NCI-H1417 treated with DMSO at 0.1 percent for 48 hours (cell line): ENCODE measurements at regions not wholly inside any gene's neighbourhood (a gene's known extent, or its start where the extent isn't known, plus 50 kb on each side); places are given as distances from the start of the nearest gene placed in this dataset.

Experiments used
- DNase-seq: peaks from one replicate; lab custom pipeline; 2025; lab: John Stamatoyannopoulos, UW

DNA sequence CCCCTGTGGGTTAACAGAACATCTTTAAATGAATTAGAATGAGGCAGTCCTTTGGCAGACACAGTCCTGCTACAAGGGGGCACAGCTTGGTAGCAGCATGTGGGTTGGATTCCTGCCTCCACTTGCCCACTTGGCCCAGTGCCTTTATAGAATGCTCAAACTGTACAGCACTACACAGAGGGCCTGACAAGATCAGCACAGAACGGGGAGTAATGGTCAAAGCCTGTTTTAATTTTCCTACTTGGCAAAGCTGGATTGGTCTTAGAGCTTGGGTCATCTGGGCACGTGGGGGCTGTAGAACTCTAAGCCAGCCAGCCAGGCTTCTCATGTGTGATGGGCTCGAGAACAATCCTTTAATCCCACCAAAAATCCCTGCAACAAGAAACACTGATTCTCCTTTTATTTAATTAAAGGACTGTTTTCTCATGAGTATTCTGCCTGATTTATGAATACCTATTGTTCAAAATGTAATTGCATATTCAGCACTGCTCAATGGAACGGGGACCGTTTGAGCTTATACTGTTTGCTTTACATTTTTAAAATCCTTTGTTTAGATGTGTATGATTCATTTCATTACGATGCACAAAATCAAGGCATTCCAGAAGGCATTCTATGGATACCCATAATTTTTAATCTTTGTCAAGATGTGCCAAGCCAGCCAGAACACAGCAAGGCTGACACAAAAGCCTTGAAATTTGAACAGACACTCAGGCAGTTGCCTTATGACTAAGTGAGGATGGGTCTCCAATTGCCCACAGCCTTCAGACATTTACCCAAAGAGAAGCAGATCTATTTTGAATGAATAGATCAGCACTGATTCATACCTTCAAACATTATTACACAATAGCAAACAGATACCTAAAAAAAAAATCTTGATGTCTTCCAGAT, 249.3 kb upstream of the TGFBR2 start:
- no peak for DNase-seq

DNA sequence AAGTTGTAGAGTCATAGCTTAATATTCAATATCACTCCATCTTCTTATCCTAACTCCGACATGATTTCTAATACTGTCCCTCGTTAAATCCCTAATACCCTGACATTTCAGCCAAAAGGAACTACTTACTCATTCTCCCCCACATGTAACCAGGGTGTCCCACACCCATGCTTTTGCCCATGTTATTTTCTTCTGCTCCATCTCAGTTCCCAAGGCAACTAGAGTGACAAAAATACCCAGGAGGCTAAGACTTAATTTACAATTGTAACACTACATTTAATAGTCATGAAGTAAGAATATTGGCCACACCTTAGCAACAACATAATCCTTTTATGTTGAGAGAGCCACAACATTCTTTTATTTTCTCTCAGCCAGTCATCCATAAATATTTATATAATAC, 248.5 kb upstream of the TGFBR2 start:
- DNase-seq, result no peak

DNA sequence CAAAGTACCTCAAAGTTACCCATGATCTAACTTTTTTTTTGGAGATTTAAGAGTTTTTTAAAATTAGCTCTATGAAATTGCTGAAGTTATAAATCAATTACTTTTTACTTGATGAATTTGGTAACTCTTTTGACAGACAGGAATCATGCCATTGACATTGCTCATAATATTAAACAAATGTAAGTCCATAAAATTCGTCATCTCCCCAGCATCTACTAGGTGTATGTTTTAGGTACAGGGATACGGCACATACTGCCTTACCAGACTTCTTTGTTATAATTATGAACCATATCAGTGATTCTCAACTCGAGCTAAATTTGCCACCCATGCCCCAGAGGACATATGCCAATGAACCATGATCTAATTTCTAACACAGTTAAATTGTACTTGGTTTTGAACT, 247.5 kb upstream of the TGFBR2 start:
- DNase-seq, result no peak

DNA sequence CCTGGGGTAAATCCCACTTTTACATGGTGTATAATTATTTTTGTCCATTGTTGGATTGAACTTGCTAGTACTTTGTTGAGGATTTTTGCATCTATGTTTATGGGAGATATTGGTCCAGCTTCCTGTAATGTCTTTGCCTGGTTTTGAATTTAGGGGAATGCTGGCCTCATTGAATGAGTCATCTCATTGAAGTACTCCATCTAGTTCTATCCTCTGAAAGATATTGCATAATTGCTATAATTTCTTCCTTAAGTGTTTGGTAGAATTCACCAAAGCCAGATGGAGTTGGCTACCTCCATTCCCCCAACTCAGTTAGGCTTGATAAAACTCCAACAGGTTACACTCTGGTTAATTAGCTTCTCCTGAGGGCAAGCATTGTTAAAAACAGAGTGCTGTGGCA, 237.4 kb upstream of the TGFBR2 start:
- no peak for DNase-seq

DNA sequence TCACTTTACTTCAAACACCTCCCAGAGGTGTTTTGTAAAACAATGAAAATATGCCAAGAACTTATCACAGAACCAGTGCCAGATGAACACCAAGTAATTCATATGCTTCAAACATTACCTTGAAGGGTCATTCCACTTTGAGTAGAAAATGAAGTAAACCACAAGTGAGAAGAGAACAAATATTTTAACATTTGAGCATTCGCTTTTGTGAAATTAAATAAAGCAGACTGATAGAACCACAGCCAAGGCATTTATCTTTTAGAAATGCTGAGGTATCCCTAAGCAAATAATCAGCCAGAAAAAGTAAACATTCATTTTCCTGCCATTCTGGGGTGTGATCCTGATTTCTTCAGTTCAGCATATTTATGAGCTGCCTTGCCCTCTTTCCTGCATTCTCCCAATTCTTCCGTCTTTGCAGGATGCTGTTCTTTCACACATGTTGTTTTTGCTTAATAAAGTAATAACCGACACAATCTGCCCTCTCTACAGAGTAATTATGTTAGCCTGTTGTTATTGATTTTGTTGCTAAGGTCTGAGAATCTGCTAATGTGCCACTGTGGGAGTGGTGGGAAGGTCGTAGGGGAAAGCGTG, 235.6 kb upstream of the TGFBR2 start:
- DNase-seq, result no peak

DNA sequence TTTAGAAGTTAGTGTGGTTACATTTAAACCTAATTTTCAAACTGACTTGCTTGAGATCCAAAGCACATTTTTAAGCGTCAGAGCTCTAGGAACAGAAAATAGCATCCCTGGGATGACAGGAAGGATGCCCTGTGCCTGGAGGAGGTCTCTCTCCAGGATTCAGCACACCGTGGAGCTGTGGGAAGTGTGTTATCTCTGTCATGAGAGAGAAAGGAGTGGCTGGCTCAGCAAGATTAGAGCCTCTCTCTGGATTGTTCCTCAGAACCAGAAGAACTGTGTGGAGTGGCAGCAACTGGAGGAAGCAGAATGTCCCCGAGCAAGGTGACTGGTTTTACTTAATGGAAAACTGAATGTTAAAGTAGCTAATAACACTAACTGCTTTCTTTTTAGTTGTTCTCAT, 233.6 kb upstream of the TGFBR2 start:
- no peak for DNase-seq

DNA sequence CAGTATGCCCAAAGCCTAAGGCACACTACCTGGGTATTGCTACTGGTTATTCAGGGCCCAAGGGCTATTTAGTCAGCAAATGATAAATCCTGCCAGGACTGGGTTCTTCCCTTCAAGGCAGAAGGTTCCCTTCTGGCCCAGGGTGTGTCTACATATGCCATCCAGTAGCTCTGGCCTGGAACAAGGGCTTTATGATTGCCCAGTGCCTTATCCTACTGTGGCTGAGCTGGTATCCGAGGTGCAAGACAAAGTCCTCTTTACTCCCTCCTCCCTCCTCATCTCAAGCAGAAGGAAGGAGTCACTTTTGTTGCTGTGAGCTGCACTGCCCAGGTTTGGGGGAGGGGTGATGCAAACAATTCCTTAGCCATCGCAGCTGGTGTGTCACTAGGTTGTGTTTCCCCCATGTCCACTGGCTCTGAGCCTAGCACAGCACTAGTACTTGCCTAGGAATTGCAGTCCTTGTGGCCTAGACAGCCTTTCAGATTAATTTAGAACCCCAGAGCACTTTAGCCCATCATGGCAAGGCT, 221.8 kb upstream of the TGFBR2 start:
- no peak for DNase-seq

DNA sequence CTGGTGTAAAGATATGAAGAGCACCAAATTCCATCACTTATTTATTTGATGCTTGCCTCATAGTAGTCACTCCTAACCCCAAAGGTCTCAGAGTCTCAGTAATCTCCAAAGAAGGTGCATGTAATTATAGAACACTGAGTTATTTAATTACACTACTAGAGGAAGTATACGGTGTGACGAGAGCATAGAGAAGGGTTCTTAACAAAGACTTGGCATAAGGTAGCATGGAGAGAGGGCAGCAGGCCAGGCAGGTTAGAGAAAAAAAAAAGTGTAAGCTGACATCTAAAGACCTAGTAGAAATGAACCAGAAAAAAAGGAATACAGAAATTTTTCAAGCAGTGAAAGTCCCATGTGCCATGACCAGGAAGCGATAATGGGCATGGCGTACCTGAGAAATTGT, 213.3 kb upstream of the TGFBR2 start:
- no peak for DNase-seq

DNA sequence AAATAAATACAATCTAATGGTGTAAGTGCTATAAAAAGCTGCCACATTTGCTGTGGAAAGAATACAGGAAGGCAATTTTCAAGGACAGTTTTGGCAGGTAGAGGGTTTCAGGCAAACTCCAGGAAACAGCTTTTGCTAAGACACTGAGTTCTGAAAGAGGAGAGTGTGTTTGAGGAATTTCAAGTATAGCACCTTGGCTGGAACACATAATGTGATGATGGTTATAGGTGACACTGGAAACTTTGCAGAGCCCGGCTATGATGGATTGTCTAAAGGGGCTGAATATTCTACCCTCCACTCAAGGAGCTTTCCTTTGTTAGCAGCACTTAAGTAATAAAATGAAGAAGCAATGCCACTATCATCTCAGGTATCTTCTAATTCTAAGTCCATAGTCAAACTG, 209.4 kb upstream of the TGFBR2 start:
- no peak for DNase-seq

DNA sequence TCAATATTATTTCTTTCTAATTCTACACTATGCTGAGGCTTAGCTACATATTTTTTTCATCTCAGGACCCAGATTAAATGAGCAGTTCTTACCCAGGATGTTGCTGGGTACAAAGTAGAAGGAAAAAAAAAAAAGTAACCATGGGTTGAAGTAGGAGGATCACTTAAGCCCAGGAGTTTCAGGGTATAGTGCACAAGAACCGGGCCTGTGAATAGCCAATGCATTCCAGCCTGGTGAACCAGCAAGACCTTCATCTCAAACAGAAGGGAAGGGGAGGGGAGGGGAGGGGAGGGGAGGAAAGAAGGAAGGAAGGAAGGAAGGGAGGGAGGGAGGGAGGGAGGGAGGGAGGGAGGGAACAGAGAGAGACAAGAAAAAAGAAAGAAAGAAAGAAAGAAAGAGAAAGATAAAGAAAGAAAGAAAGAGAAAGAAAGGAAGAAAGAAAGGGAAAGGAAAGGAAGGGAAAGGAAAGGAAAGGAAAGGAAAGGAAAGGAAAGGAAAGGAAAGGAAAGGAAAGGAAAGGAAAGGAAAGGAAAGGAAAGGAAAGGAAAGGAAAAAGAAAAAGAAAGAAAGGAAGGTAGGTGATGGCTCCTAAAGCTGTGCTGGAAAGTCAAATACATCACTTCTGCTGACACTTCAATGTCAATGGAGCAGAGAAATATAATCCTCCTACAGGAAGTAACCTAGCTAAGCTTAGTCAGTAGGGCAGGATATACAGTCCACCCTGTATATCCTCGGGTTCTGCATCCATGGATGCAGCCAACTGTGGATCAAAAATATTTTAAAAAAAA, 206.8 kb upstream of the TGFBR2 start:
- no peak for DNase-seq

DNA sequence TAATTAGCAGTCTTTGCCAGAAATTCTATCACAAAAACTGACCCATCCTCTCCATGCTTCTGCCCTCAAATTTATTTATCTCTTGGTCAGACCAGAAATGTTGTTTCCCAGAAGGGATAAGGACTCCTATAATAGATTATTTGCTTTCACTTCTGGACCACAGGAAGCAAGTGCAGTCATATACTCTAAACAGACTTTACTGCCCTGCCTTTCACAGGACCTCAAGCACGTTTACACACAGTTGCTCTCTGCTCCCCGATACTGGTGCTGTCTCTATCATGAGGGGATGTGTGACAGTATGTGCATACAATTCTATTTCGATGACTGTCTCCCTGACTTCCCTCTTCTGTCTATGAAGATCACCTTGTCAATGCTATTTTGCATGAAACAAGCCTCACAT, 205.5 kb upstream of the TGFBR2 start:
- no peak for DNase-seq

DNA sequence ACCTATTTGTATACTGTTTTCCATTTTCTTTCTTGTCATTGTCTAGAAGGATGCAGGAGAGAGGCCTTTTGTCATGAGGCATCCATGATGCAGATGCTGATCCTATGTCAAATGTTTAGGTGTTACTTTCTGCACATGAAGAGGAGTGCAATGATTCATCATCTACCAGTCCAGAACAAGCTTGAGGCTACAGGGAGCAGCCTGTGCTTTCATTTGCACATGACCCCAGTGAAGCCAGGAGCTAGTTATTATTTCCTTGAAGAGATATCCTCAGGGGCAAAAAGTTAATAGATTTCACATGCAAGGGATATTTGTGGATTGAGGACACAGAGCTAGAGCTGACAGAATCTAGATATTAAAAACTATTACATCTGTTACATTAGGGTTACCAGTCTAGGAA, 204.4 kb upstream of the TGFBR2 start:
- no peak for DNase-seq

DNA sequence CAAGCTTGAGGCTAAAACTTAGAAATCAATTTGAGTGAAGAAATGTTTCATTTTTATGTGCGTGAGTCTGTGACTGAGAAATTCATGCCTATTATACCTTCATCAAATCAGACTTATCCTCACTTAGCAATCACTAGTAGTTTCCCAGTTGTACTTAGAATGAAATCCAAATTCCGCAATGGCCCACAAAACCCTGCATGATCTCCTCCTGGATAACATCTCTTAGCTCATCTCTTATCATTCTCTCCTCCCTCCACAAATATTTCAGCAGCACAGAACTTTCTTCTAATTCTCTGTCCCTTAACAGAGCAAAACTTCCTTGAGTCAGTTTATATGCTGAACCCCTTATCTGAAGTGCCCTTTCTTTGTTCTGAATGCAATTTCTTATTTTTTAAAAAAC, 198.8 kb upstream of the TGFBR2 start:
- no peak for DNase-seq

DNA sequence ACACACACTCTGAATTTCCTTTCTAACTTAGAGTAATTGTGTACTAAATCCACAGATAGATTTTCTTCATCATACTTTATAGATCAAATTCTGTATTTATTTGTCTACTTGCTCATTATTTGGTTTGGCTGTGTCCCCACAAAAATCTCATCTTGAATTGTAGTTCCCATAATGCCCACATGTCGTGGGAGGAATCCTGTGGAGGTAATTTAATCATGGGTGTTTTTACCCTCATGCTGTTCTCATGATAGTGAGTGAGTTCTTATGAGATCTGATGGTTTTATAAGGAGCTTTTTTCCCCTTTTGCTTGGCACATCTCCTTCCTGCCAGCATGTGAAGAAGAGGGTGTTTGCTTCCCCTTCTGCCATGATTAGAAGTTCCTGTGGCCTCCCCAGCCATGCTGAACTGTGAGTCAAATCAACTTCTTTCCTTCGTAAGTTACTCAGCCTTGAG, 198.3 kb upstream of the TGFBR2 start:
- DNase-seq, result no peak

DNA sequence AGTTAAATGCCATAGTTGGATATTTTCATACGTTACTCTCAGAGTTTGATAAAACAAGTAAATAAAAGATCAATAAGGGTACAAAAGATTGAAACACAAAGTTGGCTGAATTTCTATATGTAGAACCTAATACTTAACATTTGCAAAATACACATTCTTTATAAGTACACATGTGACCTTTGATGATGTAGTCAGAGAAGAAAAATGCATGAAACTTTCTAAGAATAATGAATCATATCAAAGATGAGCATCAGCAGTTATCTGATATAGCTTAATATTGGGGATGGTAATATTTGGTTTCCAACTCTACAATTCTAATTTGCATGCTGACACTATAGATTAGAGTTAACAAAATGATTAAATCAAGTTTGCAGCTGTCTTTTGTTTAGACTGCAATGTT, 188.0 kb upstream of the TGFBR2 start:
- no peak for DNase-seq

DNA sequence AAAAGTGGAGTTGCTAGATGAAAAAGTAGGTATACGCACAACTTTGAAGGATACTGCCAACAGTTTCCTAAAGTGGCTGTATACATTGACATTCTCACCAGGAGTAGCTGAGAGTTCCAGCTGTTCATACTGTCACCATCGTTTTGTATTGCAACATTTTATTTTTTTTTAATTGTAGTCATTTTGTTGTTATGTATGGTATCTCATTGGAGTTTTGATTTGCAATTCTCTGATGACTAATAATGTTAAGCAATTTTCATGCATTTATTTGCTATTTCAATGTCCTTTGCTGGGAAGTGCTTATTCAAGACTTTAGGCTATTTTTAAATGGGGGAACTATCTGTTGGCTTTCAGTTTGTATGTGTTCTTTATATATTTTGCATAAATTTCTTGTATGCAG, 185.1 kb upstream of the TGFBR2 start:
- no peak for DNase-seq

DNA sequence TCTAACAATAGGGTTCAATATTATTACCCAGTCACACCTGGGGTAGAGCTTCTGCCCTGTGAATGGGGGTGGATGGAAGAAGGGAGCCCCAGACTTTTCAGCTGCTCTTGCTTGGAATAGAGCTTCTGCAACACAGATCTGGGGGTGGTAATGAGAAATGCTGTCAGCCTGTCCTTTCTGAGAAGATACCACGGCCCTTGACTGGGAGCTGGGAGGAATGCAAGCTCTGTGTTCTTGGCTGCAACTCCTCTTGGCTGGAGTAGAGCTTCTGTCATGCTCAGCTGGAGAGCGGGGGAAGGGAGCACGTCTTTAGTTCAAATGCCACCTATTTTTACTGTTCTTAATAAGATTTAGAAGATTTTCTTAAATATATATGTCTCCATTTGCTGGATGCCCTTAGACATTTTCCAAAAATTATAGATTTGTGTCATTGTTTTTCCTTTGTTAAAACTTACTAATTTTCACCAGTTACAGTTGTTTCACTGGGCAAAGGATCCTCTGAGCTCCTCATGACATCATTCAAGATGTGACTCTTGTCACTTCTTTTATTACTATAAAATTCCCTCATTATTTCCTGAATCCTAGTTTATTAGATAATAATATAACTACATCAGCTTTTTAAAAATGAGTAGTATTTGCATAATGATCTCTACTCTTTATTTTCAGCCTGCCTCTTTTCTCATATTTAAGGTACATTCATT, 180.0 kb upstream of the TGFBR2 start:
- no peak for DNase-seq

DNA sequence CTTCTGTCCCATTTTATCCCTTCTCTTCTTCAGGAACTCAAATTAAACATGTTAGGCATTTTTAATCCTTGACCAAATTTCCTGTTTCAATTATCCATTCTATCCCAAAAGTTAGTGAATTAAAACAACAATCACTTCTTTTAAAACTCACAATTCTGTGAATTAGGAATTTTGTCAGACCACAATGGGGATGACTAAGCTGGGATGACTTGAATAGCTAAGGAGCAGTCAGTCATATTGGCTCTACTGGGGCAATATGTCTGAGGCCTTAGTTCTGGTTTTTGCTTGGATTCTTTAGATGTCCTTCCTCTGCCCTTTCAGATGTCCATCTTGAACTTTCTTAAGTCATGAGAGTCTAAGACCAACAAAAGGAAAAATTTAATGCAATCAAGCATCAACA, 178.2 kb upstream of the TGFBR2 start:
- no peak for DNase-seq

DNA sequence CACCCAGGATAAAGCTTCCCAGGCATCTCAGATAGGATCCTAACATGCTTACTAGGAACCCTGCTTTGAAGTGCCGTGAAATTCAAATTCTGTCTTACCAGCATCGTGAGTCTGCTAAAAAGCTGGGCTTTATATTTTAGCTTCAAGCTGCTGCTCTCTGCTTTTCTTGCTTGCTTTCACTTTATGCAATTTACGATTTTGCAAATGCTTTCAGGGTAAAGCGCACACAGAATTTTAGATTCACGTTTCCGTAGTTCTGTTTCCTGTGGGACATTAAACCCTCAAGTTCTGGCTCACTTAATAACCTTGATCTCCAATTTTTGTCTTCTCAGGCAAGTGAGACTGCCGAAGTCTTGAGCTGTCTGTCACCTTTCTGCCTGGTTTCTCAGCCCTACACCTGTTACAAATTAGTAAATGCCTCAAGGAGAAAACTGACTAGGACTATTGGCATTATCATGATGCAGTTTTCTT, 170.5 kb upstream of the TGFBR2 start:
- DNase-seq, result no peak

DNA sequence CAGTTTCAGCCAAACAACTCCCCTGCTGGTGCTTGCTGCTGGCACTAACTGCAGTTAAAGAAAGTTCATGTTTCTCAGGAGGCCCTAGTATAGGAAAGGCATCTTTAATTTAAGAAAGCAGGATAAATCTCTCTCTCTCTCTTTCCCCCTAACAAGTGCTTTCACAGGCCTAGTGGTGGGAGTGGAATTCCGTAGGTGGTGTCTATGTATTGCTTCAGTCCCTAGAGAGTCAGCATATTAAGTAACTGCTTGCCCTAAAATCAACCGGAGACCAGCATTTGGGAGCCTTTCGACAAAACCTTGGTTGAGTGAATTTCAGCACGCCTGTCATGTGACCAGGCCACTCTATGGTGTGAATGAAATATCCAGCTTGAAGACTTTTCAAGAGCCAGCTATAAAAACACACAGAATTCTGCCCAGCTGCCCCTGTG, 169.2 kb upstream of the TGFBR2 start:
- no peak for DNase-seq

DNA sequence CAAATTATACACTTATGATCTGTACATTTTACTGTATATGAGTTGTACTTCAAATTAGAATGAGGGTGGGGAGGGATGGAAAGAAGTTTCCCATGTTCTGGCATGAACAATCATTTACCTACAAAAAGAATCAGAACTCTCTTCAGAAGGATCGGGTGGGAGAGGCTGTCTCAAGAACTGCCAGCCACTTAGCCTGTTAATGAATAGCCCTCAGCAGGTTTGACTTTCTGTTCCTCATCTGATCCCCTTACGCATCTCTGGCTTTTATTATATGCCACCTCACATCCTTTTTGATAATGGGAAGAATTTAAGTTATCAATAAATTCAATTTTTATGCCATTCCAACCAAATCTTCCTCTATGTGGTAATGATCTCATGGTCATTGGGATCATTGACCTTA, 168.3 kb upstream of the TGFBR2 start:
- DNase-seq, result no peak
